GM18951 (cell line): ENCODE measurements at regions not wholly inside any gene's neighbourhood (a gene's known extent, or its start where the extent isn't known, plus 50 kb on each side); places are given as distances from the start of the nearest gene placed in this dataset.

Experiments used
- POLR2A ChIP-seq: IDR thresholded peaks from 4 replicates; pipeline ENCODE4 v1.6.1; 2011; ENCODE audit warnings: mild to moderate bottlenecking; ENCODE audit not compliant: insufficient read length, insufficient read depth; ENCODE audit errors: extremely low read depth
- in situ Hi-C: fragments of 300-500 bp; cut with MboI; formaldehyde crosslinking; loops from one replicate; pipeline ENCODE4 v1.12.0; 2022; ENCODE audit warnings: low sequenced_read_pairs, mixed read lengths, inconsistent platforms; ENCODE audit not compliant: unreplicated experiment

DNA sequence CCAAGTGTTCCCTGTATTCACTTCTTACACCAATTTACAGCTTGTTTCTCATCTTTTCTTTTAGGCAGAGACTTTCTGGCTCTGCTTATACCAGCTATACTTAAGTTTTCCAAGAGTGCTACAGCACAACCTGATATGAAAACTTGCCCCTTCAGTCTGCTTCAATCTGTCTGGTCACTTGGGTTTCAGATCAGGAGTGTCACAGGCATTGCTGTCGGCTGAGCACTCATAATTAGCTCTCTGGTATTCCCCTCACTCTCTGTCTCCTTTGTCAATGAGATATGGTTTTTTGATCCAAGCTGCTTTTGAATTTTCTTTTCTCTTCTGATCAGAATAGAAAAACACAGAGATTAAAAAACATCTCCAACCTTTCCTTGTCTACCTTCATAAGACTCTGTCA, 194.9 kb upstream of the UMPS start:
- TF ChIP-seq POLR2A, result no peak
- in situ Hi-C loops, result no loop called here

GRCh38 chr3:124540550-124541211, 189.6 kb upstream of the UMPS start:
- no peak for TF ChIP-seq POLR2A
- in situ Hi-C loops, result no loop called here

DNA sequence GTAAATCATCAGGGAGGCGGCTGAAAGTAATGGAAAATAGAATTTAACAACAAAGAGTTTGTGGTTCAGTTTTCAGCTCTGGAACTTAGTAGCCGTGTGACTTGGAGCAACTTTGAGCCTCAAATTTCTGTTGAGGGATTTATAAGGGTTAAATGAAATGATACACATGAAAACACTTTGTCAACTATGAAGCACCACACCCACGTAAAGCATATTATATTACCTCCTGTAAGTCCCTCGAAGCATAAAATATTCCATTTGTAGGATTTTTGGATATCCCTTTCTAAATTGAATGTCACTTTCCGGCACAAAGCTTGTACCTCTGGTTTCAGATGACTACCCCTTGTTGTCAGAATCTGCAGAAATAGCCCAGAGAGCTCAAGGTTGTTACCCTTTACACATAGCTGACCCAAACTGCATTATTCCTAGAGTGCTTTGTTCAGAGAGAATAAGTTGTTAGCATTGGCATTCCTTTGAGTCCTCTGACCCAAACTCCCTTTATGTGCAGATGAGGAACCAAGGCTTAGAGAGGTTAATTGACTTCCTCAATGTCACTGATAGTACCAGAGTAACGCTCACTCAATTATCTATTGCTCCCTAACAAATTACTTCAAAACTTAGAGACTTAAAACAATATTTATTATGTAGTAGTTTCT, 187.9 kb upstream of the UMPS start:
- in situ Hi-C loops, result no loop called here

GRCh38 chr3:124545891-124546290, 184.4 kb upstream of the UMPS start:
- in situ Hi-C loops, result no loop called here
- no peak for TF ChIP-seq POLR2A

More for the DNA sequence above, 187.9 kb upstream of the UMPS start:
- TF ChIP-seq POLR2A, result no peak

DNA sequence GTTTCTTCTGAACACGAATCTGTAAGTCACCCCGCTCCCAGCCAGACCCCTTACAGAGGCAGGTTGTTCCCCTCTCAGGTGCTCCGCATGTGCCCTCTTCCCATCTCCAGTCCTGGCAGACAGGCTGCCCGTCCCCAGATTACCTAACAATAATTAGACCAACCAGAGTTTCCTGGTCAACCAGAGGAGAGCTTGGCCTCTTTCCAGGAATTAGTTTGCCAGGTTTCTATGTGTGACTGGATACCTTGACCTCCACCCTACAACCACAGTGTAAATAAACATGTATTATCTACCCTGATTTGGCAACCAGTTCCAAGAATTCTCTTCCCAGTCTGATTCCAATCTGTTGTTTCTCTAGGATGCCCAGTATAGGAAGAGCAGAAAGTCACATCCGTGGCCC, 178.0 kb upstream of the UMPS start:
- TF ChIP-seq POLR2A, result no peak
- in situ Hi-C loops, result no loop called here

DNA sequence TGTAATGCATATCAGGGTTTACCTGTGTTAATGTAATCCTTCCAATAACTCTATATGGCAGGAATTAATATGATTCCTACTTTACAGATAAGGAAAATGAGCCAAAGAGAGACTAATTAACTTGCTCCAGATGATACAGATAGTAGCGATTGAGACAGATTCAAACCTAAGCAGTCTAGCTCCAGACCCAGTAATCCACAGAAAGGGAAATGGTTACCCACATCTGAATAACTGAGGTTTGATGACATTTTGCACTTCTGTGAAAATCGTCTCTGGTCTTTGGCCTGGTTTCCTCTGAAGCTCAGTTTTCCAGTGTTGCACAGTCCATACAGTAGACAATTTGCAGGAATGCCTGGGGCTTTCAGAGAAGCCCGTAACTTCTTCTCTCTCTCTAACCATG, 177.1 kb upstream of the UMPS start:
- no peak for TF ChIP-seq POLR2A
- in situ Hi-C loops, result no loop called here

GRCh38 chr3:124556636-124557035, 173.6 kb upstream of the UMPS start:
- no peak for TF ChIP-seq POLR2A
- in situ Hi-C loops, result no loop called here

- no peak for TF ChIP-seq POLR2A
- in situ Hi-C loops, result no loop called here
These were observed 172.6 kb upstream of the UMPS start for GRCh38 chr3:124557433-124558232.

DNA sequence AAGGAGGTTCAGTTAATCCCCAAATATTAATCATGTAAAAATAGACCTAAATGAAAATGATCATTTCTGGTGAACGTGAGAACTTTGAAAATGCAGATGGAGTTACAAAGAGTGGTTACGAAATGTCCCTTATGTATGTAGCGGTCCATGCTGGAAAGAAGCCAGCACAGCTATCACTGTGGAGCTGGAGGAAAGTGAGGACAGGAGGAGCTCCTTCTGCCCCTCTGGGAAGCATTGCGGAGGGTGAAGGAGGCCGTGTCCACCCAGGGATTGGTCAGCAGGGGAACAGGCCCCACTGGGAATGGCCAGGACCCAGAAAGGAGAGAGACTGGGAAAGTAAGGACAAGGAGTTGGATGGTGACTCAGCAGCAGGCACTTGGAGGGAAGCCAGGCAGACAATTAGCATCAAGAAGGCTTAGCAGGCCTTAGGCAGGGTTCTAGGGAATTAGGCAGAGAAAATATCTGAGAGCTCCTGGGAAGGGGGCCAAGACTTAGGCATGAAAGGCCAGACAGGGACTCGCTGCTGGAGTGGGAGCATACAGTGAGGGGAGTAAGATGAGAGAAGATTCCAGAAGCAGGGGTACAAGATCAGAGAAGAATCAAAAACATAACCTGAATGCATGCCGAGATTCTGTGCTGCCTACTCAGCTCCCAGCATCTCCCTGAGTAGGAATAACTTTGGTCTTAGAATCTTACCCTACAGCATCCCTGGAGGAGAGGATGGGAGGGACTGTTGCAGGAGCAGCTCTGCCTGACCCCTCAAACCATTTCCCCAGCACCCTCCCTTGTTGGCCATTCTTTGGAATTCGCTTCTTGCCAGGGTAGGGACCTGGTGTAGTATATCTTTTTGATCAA, 171.0 kb upstream of the UMPS start:
- in situ Hi-C loops, result no loop called here
- TF ChIP-seq POLR2A, result no peak

- no peak for TF ChIP-seq POLR2A
- in situ Hi-C loops, result no loop called here
These were observed 170.2 kb upstream of the UMPS start for GRCh38 chr3:124559846-124560574.

- in situ Hi-C loops, result no loop called here
- TF ChIP-seq POLR2A, result no peak
These were observed 169.5 kb upstream of the UMPS start for GRCh38 chr3:124560666-124561215.

DNA sequence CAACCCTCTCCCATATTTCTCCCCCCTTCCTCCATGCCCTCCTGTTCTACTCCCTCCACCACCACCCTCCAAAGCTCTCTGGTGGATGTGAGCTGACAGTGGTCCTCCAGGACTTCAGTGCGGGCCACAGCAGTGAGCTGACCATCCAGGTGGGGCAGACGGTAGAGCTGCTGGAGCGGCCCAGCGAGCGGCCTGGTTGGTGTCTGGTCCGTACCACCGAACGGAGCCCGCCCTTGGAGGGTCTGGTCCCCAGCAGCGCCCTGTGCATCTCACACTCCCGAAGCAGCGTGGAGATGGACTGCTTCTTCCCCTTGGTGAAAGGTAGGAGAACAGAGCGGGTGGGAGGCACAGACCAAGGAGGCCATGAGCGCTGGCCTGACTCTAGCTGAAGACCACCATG, 167.5 kb upstream of the UMPS start:
- no peak for TF ChIP-seq POLR2A
- in situ Hi-C loops, result no loop called here
